Ishikawa (cell line): ENCODE measurements at regions not wholly inside any gene's neighbourhood (a gene's known extent, or its start where the extent isn't known, plus 50 kb on each side); places are given as distances from the start of the nearest gene placed in this dataset.

Source experiments
- CEBPB ChIP-seq: IDR thresholded peaks from 2 replicates; pipeline ENCODE4 v1.6.1; 2012
- CREB1 ChIP-seq: IDR thresholded peaks from 2 replicates; pipeline ENCODE4 v1.6.1; 2012; ENCODE audit warnings: low read depth
- EGR1 ChIP-seq: IDR thresholded peaks from 2 replicates; pipeline ENCODE4 v1.6.1; 2012
- EP300 ChIP-seq: IDR thresholded peaks from 2 replicates; pipeline ENCODE4 v1.6.1; 2012; ENCODE audit warnings: borderline replicate concordance
- FOXM1 ChIP-seq: IDR thresholded peaks from 2 replicates; pipeline ENCODE4 v1.6.1; 2012; ENCODE audit warnings: low read depth, borderline replicate concordance
- NFIC ChIP-seq: IDR thresholded peaks from 2 replicates; pipeline ENCODE4 v1.6.1; 2012
- RAD21 ChIP-seq: IDR thresholded peaks from 2 replicates; pipeline ENCODE4 v1.6.1; 2012; ENCODE audit warnings: low read depth
- TAF1 ChIP-seq: IDR thresholded peaks from 2 replicates; pipeline ENCODE4 v1.6.1; 2012; ENCODE audit warnings: low read depth, mild to moderate bottlenecking
- TCF12 ChIP-seq: IDR thresholded peaks from 2 replicates; pipeline ENCODE4 v1.6.1; 2012; ENCODE audit warnings: low read depth
- TEAD4 ChIP-seq: IDR thresholded peaks from 2 replicates; pipeline ENCODE4 v1.6.1; 2012
- YY1 ChIP-seq: IDR thresholded peaks from 2 replicates; pipeline ENCODE4 v1.6.1; 2012; ENCODE audit warnings: low read depth
- ZBTB7A ChIP-seq: IDR thresholded peaks from 2 replicates; pipeline ENCODE4 v1.6.1; 2012; ENCODE audit warnings: low read depth
- TF ChIP-seq, protein P1 (sequence below): IDR thresholded peaks from 2 replicates; pipeline ENCODE4 v1.6.1; 2012
- TF ChIP-seq, protein P2 (sequence below): IDR thresholded peaks from 2 replicates; pipeline ENCODE4 v1.6.1; 2012; ENCODE audit warnings: low read depth, mild to moderate bottlenecking
- TF ChIP-seq, protein P3 (sequence below): IDR thresholded peaks from 2 replicates; pipeline ENCODE4 v1.6.1; 2012

DNA sequence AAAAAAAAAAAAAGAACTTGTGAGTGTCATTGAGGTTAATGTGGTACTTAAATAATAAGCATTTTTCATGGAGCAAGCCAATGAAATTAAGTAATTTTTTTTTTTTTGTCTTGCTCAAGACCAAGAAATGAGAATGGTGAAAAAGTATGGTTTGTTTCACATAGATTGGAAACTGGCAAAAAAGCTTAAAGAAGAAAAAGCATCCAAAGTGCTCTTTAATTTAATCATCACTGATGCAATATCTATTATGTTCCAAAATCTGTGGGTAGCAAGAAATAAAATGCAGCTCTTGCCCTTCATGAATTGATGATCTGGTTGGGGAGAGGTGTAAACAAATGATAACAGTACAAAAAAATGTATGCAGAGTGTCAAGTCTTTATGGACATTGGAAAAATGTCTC, 980.6 kb downstream of the REEP3 start:
- no peak for TF ChIP-seq CEBPB

GRCh38 chr10:64502936-64503335, 981.7 kb downstream of the REEP3 start:
- TF ChIP-seq RAD21 (no peak), TEAD4 (no peak), FOXM1 (no peak), ZBTB7A (no peak), CEBPB (no peak), NFIC (no peak)
- TF ChIP-seq, protein P1, sequence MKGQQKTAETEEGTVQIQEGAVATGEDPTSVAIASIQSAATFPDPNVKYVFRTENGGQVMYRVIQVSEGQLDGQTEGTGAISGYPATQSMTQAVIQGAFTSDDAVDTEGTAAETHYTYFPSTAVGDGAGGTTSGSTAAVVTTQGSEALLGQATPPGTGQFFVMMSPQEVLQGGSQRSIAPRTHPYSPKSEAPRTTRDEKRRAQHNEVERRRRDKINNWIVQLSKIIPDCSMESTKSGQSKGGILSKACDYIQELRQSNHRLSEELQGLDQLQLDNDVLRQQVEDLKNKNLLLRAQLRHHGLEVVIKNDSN = no peak
- TF ChIP-seq, protein P2, sequence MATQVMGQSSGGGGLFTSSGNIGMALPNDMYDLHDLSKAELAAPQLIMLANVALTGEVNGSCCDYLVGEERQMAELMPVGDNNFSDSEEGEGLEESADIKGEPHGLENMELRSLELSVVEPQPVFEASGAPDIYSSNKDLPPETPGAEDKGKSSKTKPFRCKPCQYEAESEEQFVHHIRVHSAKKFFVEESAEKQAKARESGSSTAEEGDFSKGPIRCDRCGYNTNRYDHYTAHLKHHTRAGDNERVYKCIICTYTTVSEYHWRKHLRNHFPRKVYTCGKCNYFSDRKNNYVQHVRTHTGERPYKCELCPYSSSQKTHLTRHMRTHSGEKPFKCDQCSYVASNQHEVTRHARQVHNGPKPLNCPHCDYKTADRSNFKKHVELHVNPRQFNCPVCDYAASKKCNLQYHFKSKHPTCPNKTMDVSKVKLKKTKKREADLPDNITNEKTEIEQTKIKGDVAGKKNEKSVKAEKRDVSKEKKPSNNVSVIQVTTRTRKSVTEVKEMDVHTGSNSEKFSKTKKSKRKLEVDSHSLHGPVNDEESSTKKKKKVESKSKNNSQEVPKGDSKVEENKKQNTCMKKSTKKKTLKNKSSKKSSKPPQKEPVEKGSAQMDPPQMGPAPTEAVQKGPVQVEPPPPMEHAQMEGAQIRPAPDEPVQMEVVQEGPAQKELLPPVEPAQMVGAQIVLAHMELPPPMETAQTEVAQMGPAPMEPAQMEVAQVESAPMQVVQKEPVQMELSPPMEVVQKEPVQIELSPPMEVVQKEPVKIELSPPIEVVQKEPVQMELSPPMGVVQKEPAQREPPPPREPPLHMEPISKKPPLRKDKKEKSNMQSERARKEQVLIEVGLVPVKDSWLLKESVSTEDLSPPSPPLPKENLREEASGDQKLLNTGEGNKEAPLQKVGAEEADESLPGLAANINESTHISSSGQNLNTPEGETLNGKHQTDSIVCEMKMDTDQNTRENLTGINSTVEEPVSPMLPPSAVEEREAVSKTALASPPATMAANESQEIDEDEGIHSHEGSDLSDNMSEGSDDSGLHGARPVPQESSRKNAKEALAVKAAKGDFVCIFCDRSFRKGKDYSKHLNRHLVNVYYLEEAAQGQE = no peak

DNA sequence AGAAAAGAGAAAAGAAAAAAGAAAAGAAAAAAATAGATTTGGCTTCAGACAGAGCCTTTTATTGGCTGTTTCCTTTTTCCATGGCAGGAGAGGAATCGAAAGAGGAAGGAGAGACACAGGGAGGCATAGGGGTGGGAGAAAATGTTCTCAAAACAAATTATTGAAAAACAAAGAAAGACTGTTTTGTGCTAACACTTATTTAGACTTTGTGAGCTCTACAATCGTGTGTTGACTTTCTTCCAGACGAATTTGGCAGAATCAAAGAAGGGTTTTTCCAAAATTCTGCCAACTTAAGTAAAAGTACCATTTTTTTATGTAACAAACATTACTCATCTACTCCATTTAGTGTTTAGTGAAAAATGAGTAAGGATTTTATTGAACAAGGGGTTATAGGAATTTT, 982.2 kb downstream of the REEP3 start:
- TF ChIP-seq, protein P1 = no peak
- TF ChIP-seq ZBTB7A (no peak), TEAD4 (no peak), NFIC (no peak), FOXM1 (no peak), EGR1 (no peak), TAF1 (no peak), TCF12 (no peak), CREB1 (no peak), EP300 (no peak), RAD21 (no peak), YY1 (no peak), CEBPB (no peak)
- TF ChIP-seq, protein P3, sequence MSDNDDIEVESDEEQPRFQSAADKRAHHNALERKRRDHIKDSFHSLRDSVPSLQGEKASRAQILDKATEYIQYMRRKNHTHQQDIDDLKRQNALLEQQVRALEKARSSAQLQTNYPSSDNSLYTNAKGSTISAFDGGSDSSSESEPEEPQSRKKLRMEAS = no peak
- TF ChIP-seq, protein P2 = no peak

- TF ChIP-seq, protein P1 = no peak
- TF ChIP-seq TEAD4 = no peak
- no peak for TF ChIP-seq CEBPB
Measured at GRCh38 chr10:64505501-64505900, 984.3 kb downstream of the REEP3 start.

DNA sequence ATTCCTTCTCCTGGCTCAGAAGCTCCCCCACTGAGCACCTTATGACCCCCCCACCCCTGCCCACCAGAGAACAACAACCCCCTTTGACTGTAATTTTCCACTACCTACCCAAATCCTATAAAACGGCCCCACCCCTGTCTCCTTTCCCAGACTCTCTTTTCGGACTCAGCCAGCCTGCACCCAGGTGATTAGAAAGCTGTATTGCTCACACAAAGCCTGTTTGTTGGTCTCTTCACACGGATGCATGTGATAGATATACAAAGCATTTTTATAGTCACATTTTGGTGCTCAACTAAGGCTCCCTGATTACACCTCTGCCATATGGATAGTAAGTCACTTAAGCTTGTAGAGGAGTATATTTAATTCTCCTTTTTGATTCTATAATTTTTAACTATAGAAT, 985.8 kb downstream of the REEP3 start:
- TF ChIP-seq TCF12 (no peak), YY1 (no peak), NFIC (no peak), RAD21 (no peak), EGR1 (no peak), CEBPB (no peak), EP300 (no peak), TAF1 (no peak), FOXM1 (no peak), ZBTB7A (no peak), TEAD4 (no peak), CREB1 (no peak)
- TF ChIP-seq, protein P3 = no peak
- TF ChIP-seq, protein P1 = no peak
- TF ChIP-seq, protein P2 = no peak
